Neuronal stem cell (in vitro differentiated cells): ENCODE measurements at regions not wholly inside any gene's neighbourhood (a gene's known extent, or its start where the extent isn't known, plus 50 kb on each side); places are given as distances from the start of the nearest gene placed in this dataset.
A peak's percentile ranks its signal among the peaks of the same experiment; 100 is the strongest.

Experiments
- DNase-seq: peaks from one replicate; pipeline ENCODE4 v3.0.0-alpha.2; 2013; ENCODE audit warnings: low spot score
- H2AFZ ChIP-seq: one replicate; pipeline ENCODE4 v1.6.1; 2013; ENCODE audit warnings: mild to moderate bottlenecking, low read length, inconsistent platforms
- H2AK5ac ChIP-seq: 2 replicates; pipeline ENCODE4 v1.6.1; 2013; ENCODE audit warnings: low read depth, mild to moderate bottlenecking, inconsistent platforms, low read length, moderate library complexity, mixed read lengths
- H2BK120ac ChIP-seq: 2 replicates; pipeline ENCODE4 v1.6.1; 2013; ENCODE audit warnings: low read depth, mild to moderate bottlenecking, inconsistent platforms, low read length, moderate library complexity, mixed read lengths
- H2BK12ac ChIP-seq: one replicate; pipeline ENCODE4 v1.6.1; 2013; ENCODE audit warnings: low read length, inconsistent platforms
- H2BK15ac ChIP-seq: 2 replicates; pipeline ENCODE4 v1.6.1; 2013; ENCODE audit warnings: mild to moderate bottlenecking, low read length, inconsistent platforms, mixed read lengths
- H2BK5ac ChIP-seq: one replicate; pipeline ENCODE4 v1.6.1; 2013; ENCODE audit warnings: inconsistent platforms, mild to moderate bottlenecking, low read length, moderate library complexity
- H3K14ac ChIP-seq: one replicate; pipeline ENCODE4 v1.6.1; 2013; ENCODE audit warnings: low read length, inconsistent platforms
- H3K18ac ChIP-seq: 2 replicates; pipeline ENCODE4 v1.6.1; 2013; ENCODE audit warnings: low read length, inconsistent platforms
- H3K23ac ChIP-seq: 2 replicates; pipeline ENCODE4 v1.6.1; 2013; ENCODE audit warnings: low read depth, mild to moderate bottlenecking, mixed read lengths, low read length, inconsistent platforms; ENCODE audit not compliant: poor library complexity
- H3K27ac ChIP-seq: replicated peaks from 3 replicates; pipeline ENCODE4 v1.5.1; 2013; ENCODE audit warnings: low read length, inconsistent platforms
- H3K27me3 ChIP-seq, 3 experiments: 2 replicates each; pipeline ENCODE4 v1.6.1; 2013; ENCODE audit warnings: low read length in 3 of 3, mild to moderate bottlenecking in 2 of 3, inconsistent platforms in 1 of 3, low read depth in 1 of 3, mixed read lengths in 1 of 3, moderate library complexity in 1 of 3; ENCODE audit not compliant: control insufficient read depth in 3 of 3, insufficient read depth in 3 of 3
- H3K36me3 ChIP-seq, 2 donors: replicated peaks in 1 of 2; 2 replicates each; pipeline ENCODE4 v1.6.1; 2013; ENCODE audit warnings: low read length in 2 of 2; ENCODE audit not compliant: control insufficient read depth in 2 of 2, insufficient read depth in 2 of 2
- H3K4ac ChIP-seq: 2 replicates; pipeline ENCODE4 v1.6.1; 2013; ENCODE audit warnings: inconsistent platforms, mild to moderate bottlenecking, low read length, moderate library complexity
- H3K4me1 ChIP-seq, 2 donors: 1 replicate in 1 of 2; 2 replicates in 1 of 2; pipeline ENCODE4 v1.6.1; 2013; ENCODE audit warnings: low read length in 2 of 2, low read depth in 1 of 2; ENCODE audit not compliant: control insufficient read depth in 2 of 2, insufficient read depth in 1 of 2
- H3K4me2 ChIP-seq: one replicate; pipeline ENCODE4 v1.6.1; 2013; ENCODE audit warnings: mild to moderate bottlenecking, low read length, inconsistent platforms; ENCODE audit not compliant: insufficient read depth, poor library complexity, severe bottlenecking
- H3K4me3 ChIP-seq, 2 donors: 2 replicates each; pipeline ENCODE4 v1.5.1; 2013; ENCODE audit warnings: low read length in 2 of 2, mild to moderate bottlenecking in 2 of 2, inconsistent platforms in 1 of 2, moderate library complexity in 1 of 2
- H3K79me1 ChIP-seq: one replicate; pipeline ENCODE4 v1.6.1; 2013; ENCODE audit warnings: low read depth, mild to moderate bottlenecking, inconsistent platforms, low read length, moderate library complexity
- H3K9ac ChIP-seq: one replicate; pipeline ENCODE4 v1.6.1; 2013; ENCODE audit warnings: mild to moderate bottlenecking, low read depth, low read length, inconsistent platforms; ENCODE audit not compliant: poor library complexity
- H3K9me3 ChIP-seq, 2 donors: replicated peaks in 1 of 2; 2 replicates each; pipeline versions ENCODE3 to v1.6.1; 2013; ENCODE audit warnings: low read length in 2 of 2, mild to moderate bottlenecking in 2 of 2, inconsistent platforms in 1 of 2, low read depth in 1 of 2, mixed read lengths in 1 of 2, moderate library complexity in 1 of 2; ENCODE audit not compliant: control insufficient read depth in 2 of 2, insufficient read depth in 1 of 2
- H4K8ac ChIP-seq: one replicate; pipeline ENCODE4 v1.6.1; 2013; ENCODE audit warnings: low read depth, mild to moderate bottlenecking, inconsistent platforms, low read length, moderate library complexity
- H4K91ac ChIP-seq: one replicate; pipeline ENCODE4 v1.6.1; 2013; ENCODE audit warnings: low read length, low read depth, mild to moderate bottlenecking, inconsistent platforms; ENCODE audit not compliant: poor library complexity
- WGBS, 2 donors: extraction: QIAGEN DNeasy Blood & Tissue Kit; methylation state at CpG; one replicate each; pipeline ENCODE4 v1.1.7; 2013; ENCODE audit warnings: missing lambda C conversion rate in 2 of 2, mixed read lengths in 1 of 2; ENCODE audit not compliant: insufficient read length in 2 of 2, insufficient replicate concordance in 1 of 2; ENCODE audit errors: extremely low coverage in 2 of 2; 5-methylcytosine and 5-hydroxymethylcytosine counted together

DNA sequence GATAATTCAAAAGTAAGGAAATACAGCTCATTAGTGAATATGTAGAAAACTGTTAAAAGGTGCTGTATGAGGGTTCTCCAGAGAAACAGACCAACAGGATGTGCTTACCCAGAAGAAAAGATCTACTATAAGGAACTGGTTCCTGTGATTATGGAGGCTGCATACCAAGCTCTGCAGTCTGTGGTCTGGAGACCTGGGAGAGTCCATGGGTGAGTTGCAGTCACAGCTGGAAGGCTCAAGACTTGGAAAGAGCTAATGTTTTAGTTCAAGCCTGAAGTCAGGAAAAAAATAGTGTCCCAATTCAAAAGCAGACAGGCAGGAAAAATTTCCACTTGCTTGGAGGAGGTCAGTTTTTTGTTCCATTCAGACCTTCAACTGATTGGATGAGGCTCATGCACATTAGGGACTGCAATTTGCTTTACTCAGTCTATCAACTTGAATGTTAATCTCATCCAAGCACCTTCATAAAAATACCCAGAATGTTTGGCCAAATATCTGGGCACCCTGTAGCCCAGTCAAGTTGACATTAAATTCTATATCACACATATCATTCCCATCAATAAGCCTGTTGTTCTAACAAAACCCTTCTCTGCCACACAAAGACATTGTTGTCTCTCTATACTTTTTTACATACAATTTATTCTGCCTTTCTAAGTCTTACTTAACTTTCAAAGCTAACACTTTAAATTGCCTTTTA is 197.9 kb upstream of the KLF6 start:
- no peak overlapping the region for H2AK5ac ChIP-seq
- H4K91ac ChIP-seq: no peak overlapping the region
- no peak overlapping the region for H2BK120ac ChIP-seq
- no peak overlapping the region for H3K4me2 ChIP-seq
- no peaks in the 10 kb centered on the region for H3K79me1 ChIP-seq
- no peak overlapping the region for H3K9ac ChIP-seq
- no peak overlapping the region for H2AFZ ChIP-seq
- no peak overlapping the region for H4K8ac ChIP-seq
- H3K27ac ChIP-seq: no peak overlapping the region
- no peak overlapping the region for H2BK5ac ChIP-seq
- H3K36me3 ChIP-seq: no peaks in the 10 kb centered on the region
- no peak overlapping the region for H2BK12ac ChIP-seq
- H3K23ac ChIP-seq: no peak overlapping the region
- peaks cover 0 to 4% of the 10 kb centered on the region in 2 donors for H3K9me3 ChIP-seq
- no peak overlapping the region for H2BK15ac ChIP-seq
- no peak overlapping the region for H3K4ac ChIP-seq
- DNase-seq: no peak
- H3K27me3 ChIP-seq: no peaks in the 10 kb centered on the region
- H3K4me1 ChIP-seq: peaks cover 4 to 5% of the 10 kb centered on the region in 2 donors
- no peak overlapping the region for H3K14ac ChIP-seq
- H3K18ac ChIP-seq: no peak overlapping the region
- H3K4me3 ChIP-seq: no peak overlapping the region

GRCh38 chr10:3981300-3981699 is 196.3 kb upstream of the KLF6 start:
- Histone ChIP-seq H2AK5ac (no peak overlapping the region), H2BK120ac (no peak overlapping the region), H3K4ac (no peak overlapping the region), H3K9me3 (peaks cover 2 to 4% of the 10 kb centered on the region in 2 donors), H3K4me1 (peaks cover 4 to 5% of the 10 kb centered on the region in 2 donors), H4K91ac (no peak overlapping the region), H3K23ac (no peak overlapping the region), H3K9ac (no peak overlapping the region), H3K79me1 (no peaks in the 10 kb centered on the region), H2BK5ac (no peak overlapping the region), H2AFZ (peak overlapping the region; percentile 5), H3K14ac (no peak overlapping the region), H3K27me3 (no peaks in the 10 kb centered on the region), H2BK12ac (no peak overlapping the region), H3K4me3 (no peak overlapping the region), H4K8ac (no peak overlapping the region), H3K36me3 (no peaks in the 10 kb centered on the region), H3K18ac (no peak overlapping the region), H3K4me2 (no peak overlapping the region), H2BK15ac (no peak overlapping the region), H3K27ac (peak overlapping the region; percentile 24)
- WGBS, 2 donors: no CpG with 5 or more reads among the region's 10 CpGs
- peak; percentile 27 for DNase-seq

GRCh38 chr10:3980660-3981059 is 195.7 kb upstream of the KLF6 start:
- no peak for DNase-seq
- Histone ChIP-seq H3K36me3 (no peaks in the 10 kb centered on the region), H3K4me3 (no peak overlapping the region), H3K9ac (no peak overlapping the region), H3K18ac (no peak overlapping the region), H3K14ac (no peak overlapping the region), H3K79me1 (no peaks in the 10 kb centered on the region), H3K27me3 (no peaks in the 10 kb centered on the region), H4K91ac (no peak overlapping the region), H3K4me1 (peaks cover 2 to 5% of the 10 kb centered on the region in 2 donors), H3K4ac (no peak overlapping the region), H2BK120ac (no peak overlapping the region), H3K23ac (no peak overlapping the region), H4K8ac (no peak overlapping the region), H3K9me3 (peaks cover 2 to 6% of the 10 kb centered on the region in 2 donors), H2BK12ac (no peak overlapping the region), H3K4me2 (no peak overlapping the region), H2BK15ac (no peak overlapping the region), H2BK5ac (no peak overlapping the region), H2AK5ac (no peak overlapping the region), H2AFZ (no peak overlapping the region), H3K27ac (no peak overlapping the region)
- no CpG with 5 or more reads among the region's 1 CpG for WGBS, 2 donors

- Histone ChIP-seq H2BK15ac (no peak overlapping the region), H3K36me3 (no peaks in the 10 kb centered on the region), H2AK5ac (no peak overlapping the region), H3K4me2 (no peak overlapping the region), H4K8ac (no peak overlapping the region), H3K27me3 (no peaks in the 10 kb centered on the region), H3K18ac (no peak overlapping the region), H3K4me3 (no peak overlapping the region), H2BK120ac (no peak overlapping the region), H2AFZ (no peak overlapping the region), H3K4me1 (peaks cover 2 to 5% of the 10 kb centered on the region in 2 donors), H3K4ac (no peak overlapping the region), H3K27ac (no peak overlapping the region), H3K9me3 (peaks cover 2 to 11% of the 10 kb centered on the region in 2 donors), H3K23ac (no peak overlapping the region), H2BK5ac (no peak overlapping the region), H4K91ac (no peak overlapping the region), H2BK12ac (no peak overlapping the region), H3K79me1 (no peaks in the 10 kb centered on the region), H3K14ac (no peak overlapping the region), H3K9ac (no peak overlapping the region)
- no peak for DNase-seq
- WGBS, 2 donors: no CpG with 5 or more reads among the region's 4 CpGs
These were observed 195.1 kb upstream of the KLF6 start for GRCh38 chr10:3980144-3980543.
